Astrocyte (in vitro differentiated cells and primary cell): ENCODE measurements at regions not wholly inside any gene's neighbourhood (a gene's known extent, or its start where the extent isn't known, plus 50 kb on each side); places are given as distances from the start of the nearest gene placed in this dataset.

Experiments
- DNase-seq: peaks from one replicate; pipeline ENCODE4 v3.0.0-alpha.2; 2010; ENCODE audit warnings: low read depth
- FAIRE-seq: peaks from 2 replicates; lab custom pipeline; 2011; peaks lifted over from hg19 to GRCh38; lab: Jason Lieb, UNC
- H2AFZ ChIP-seq: 2 replicates; pipeline ENCODE4 v1.6.0; 2012; ENCODE audit warnings: low read depth, low read length, inconsistent platforms
- H3K27ac ChIP-seq: 2 replicates; pipeline ENCODE4 v1.5.1; 2011; ENCODE audit warnings: low read depth, low read length, inconsistent platforms
- H3K27me3 ChIP-seq: 2 replicates; pipeline ENCODE4 v1.6.0; 2011; ENCODE audit warnings: low read length, inconsistent platforms; ENCODE audit not compliant: insufficient read depth
- H3K36me3 ChIP-seq: 2 replicates; pipeline ENCODE4 v1.5.1; 2011; ENCODE audit warnings: low read length, inconsistent platforms; ENCODE audit not compliant: insufficient read depth
- H3K4me1 ChIP-seq: 2 replicates; pipeline ENCODE4 v1.5.1; 2011; ENCODE audit warnings: low read length, inconsistent platforms; ENCODE audit not compliant: insufficient read depth
- H3K4me2 ChIP-seq: 2 replicates; pipeline ENCODE4 v1.6.0; 2012; ENCODE audit warnings: low read length, inconsistent platforms
- H3K4me3 ChIP-seq: 2 replicates; pipeline ENCODE4 v1.5.1; 2011; ENCODE audit warnings: low read depth, mild to moderate bottlenecking, low read length, inconsistent platforms; ENCODE audit not compliant: insufficient read depth
- H3K79me2 ChIP-seq: 2 replicates; pipeline ENCODE4 v1.6.0; 2012; ENCODE audit warnings: mild to moderate bottlenecking, low read length, inconsistent platforms; ENCODE audit not compliant: insufficient read depth
- H3K9ac ChIP-seq: 2 replicates; pipeline ENCODE4 v1.6.0; 2012; ENCODE audit warnings: mild to moderate bottlenecking, low read length, inconsistent platforms
- H3K9me3 ChIP-seq: 2 replicates; pipeline ENCODE4 v1.5.1; 2012; ENCODE audit warnings: low read depth, mild to moderate bottlenecking, low read length, inconsistent platforms; ENCODE audit not compliant: insufficient read depth
- H4K20me1 ChIP-seq: 2 replicates; pipeline ENCODE4 v1.6.0; 2012; ENCODE audit warnings: low read length, inconsistent platforms; ENCODE audit not compliant: insufficient read depth
- H3K27ac Mint-ChIP-seq: one replicate; pipeline ENCODE4 v1.8.0; 2021; ENCODE audit warnings: mild to moderate bottlenecking, mixed read lengths; ENCODE audit not compliant: unreplicated experiment
- H3K27me3 Mint-ChIP-seq: one replicate; pipeline ENCODE4 v1.8.0; 2021; ENCODE audit warnings: low read depth, mixed read lengths; ENCODE audit not compliant: unreplicated experiment
- H3K36me3 Mint-ChIP-seq: one replicate; pipeline ENCODE4 v1.8.0; 2021; ENCODE audit warnings: low read depth, mixed read lengths; ENCODE audit not compliant: unreplicated experiment
- H3K4me1 Mint-ChIP-seq: one replicate; pipeline ENCODE4 v1.8.0; 2021; ENCODE audit warnings: low read depth, mixed read lengths; ENCODE audit not compliant: unreplicated experiment
- H3K4me3 Mint-ChIP-seq: one replicate; pipeline ENCODE4 v1.8.0; 2021; ENCODE audit warnings: mild to moderate bottlenecking, moderate library complexity, mixed read lengths; ENCODE audit not compliant: unreplicated experiment
- H3K9me3 Mint-ChIP-seq: one replicate; pipeline ENCODE4 v1.8.0; 2021; ENCODE audit warnings: mild to moderate bottlenecking, mixed read lengths; ENCODE audit not compliant: unreplicated experiment
- CTCF ChIP-seq: IDR thresholded peaks from 2 replicates; pipeline ENCODE4 v1.5.1; 2011; ENCODE audit warnings: low read depth, mild to moderate bottlenecking, inconsistent platforms, low read length, moderate library complexity; ENCODE audit not compliant: insufficient read depth
- EZH2 ChIP-seq: IDR thresholded peaks from 2 replicates; pipeline ENCODE4 v1.6.1; 2012; ENCODE audit warnings: mild to moderate bottlenecking, low read length, inconsistent platforms; ENCODE audit not compliant: insufficient read depth

- H3K4me1 ChIP-seq: no peaks in the 10 kb centered on the region
- Mint-ChIP-seq H3K27me3 (no peaks in the 10 kb centered on the region), H3K9me3 (peaks cover 1% of the 10 kb centered on the region), H3K4me1 (no peaks in the 10 kb centered on the region), H3K36me3 (no peaks in the 10 kb centered on the region), H3K27ac (no peak overlapping the region), H3K4me3 (no peak overlapping the region)
- no peak overlapping the region for H3K27ac ChIP-seq
- TF ChIP-seq EZH2 (no peak), CTCF (no peak)
- H3K9ac ChIP-seq: no peak overlapping the region
- H3K27me3 ChIP-seq: no peaks in the 10 kb centered on the region
- no peaks in the 10 kb centered on the region for H3K9me3 ChIP-seq
- FAIRE-seq (no peak), DNase-seq (no peak)
- H4K20me1 ChIP-seq: no peaks in the 10 kb centered on the region
- no peaks in the 10 kb centered on the region for H3K79me2 ChIP-seq
- no peak overlapping the region for H3K4me3 ChIP-seq
- no peak overlapping the region for H2AFZ ChIP-seq
- H3K36me3 ChIP-seq: no peaks in the 10 kb centered on the region
- H3K4me2 ChIP-seq: no peak overlapping the region
These were observed 243.4 kb upstream of the SPRY2 start for GRCh38 chr13:80584306-80584705.

GRCh38 chr13:80577926-80578670 is 237.2 kb upstream of the SPRY2 start:
- no peaks in the 10 kb centered on the region for H3K79me2 ChIP-seq
- H3K27ac ChIP-seq: no peak overlapping the region
- no peak for TF ChIP-seq EZH2
- TF ChIP-seq CTCF: no peak
- H3K9me3 ChIP-seq: no peaks in the 10 kb centered on the region
- Mint-ChIP-seq H3K27ac (peak overlapping the region; percentile 28), H3K4me1 (no peaks in the 10 kb centered on the region), H3K27me3 (no peaks in the 10 kb centered on the region), H3K36me3 (no peaks in the 10 kb centered on the region), H3K9me3 (peaks cover 5% of the 10 kb centered on the region), H3K4me3 (no peak overlapping the region)
- H2AFZ ChIP-seq: no peak overlapping the region
- H3K9ac ChIP-seq: no peak overlapping the region
- no peaks in the 10 kb centered on the region for H3K36me3 ChIP-seq
- H3K27me3 ChIP-seq: no peaks in the 10 kb centered on the region
- no peaks in the 10 kb centered on the region for H4K20me1 ChIP-seq
- H3K4me3 ChIP-seq: no peak overlapping the region
- DNase-seq (no peak), FAIRE-seq (no peak)
- H3K4me2 ChIP-seq: no peak overlapping the region
- H3K4me1 ChIP-seq: no peaks in the 10 kb centered on the region

- no peak for TF ChIP-seq EZH2
- H3K36me3 ChIP-seq: no peaks in the 10 kb centered on the region
- no peaks in the 10 kb centered on the region for H3K4me1 ChIP-seq
- Mint-ChIP-seq H3K9me3 (peaks cover 5% of the 10 kb centered on the region), H3K4me1 (no peaks in the 10 kb centered on the region), H3K36me3 (no peaks in the 10 kb centered on the region), H3K27ac (peak overlapping the region; percentile 9), H3K4me3 (no peak overlapping the region), H3K27me3 (no peaks in the 10 kb centered on the region)
- FAIRE-seq: no peak
- no peak for DNase-seq
- H3K4me3 ChIP-seq: no peak overlapping the region
- H3K27me3 ChIP-seq: no peaks in the 10 kb centered on the region
- H4K20me1 ChIP-seq: no peaks in the 10 kb centered on the region
- no peak overlapping the region for H2AFZ ChIP-seq
- H3K9ac ChIP-seq: no peak overlapping the region
- no peaks in the 10 kb centered on the region for H3K79me2 ChIP-seq
- H3K27ac ChIP-seq: no peak overlapping the region
- no peak overlapping the region for H3K4me2 ChIP-seq
- no peaks in the 10 kb centered on the region for H3K9me3 ChIP-seq
These were observed 236.4 kb upstream of the SPRY2 start for GRCh38 chr13:80577285-80577684.
